Esophagus squamous epithelium (tissue), 5 donors: ENCODE measurements at regions not wholly inside any gene's neighbourhood (a gene's known extent, or its start where the extent isn't known, plus 50 kb on each side); places are given as distances from the start of the nearest gene placed in this dataset.
A peak's percentile ranks its signal among the peaks of the same experiment; 100 is the strongest.

Source experiments
- DNase-seq: peaks from one replicate; lab custom pipeline; 2025; lab: John Stamatoyannopoulos, UW
- H3K27ac ChIP-seq, 4 donors: fragments of 200-600 bp; sonication (generic); one replicate each; pipeline ENCODE4 v1.5.1; 2016 to 2019; ENCODE audit warnings: mild to moderate bottlenecking in 1 of 4
- H3K27me3 ChIP-seq, 4 donors: fragments of 200-600 bp; sonication (generic); 1 replicate in 3 of 4; 2 replicates in 1 of 4; pipeline versions ENCODE4 v1.5.1 to v1.6.0; 2017 to 2021; ENCODE audit warnings: antibody characterized with exemption in 1 of 4
- H3K36me3 ChIP-seq, 3 donors: fragments of 200-600 bp; sonication (generic); one replicate each; pipeline ENCODE4 v1.5.1; 2016 to 2019
- H3K4me1 ChIP-seq, 3 donors: fragments of 200-600 bp; sonication (generic); one replicate each; pipeline ENCODE4 v1.5.1; 2017 to 2019
- H3K4me3 ChIP-seq, 4 donors: fragments of 200-600 bp; sonication (generic); 1 replicate in 3 of 4; 2 replicates in 1 of 4; pipeline ENCODE4 v1.5.1; 2016 to 2019; ENCODE audit warnings: mild to moderate bottlenecking in 2 of 4, moderate library complexity in 1 of 4
- H3K9me3 ChIP-seq, 3 donors: fragments of 200-600 bp; sonication (generic); one replicate each; pipeline ENCODE4 v1.5.1; 2016 to 2019
- POLR2A ChIP-seq, 4 donors: fragments of 450-650 bp; IDR thresholded peaks; one replicate each; pipeline ENCODE4 v1.6.1; 2017; ENCODE audit warnings: antibody characterized with exemption in 4 of 4, mild to moderate bottlenecking in 4 of 4, moderate library complexity in 3 of 4
- WGBS, 2 donors: methylation state at CpG; one replicate each; pipeline ENCODE4 v1.1.5; 2018; 5-methylcytosine and 5-hydroxymethylcytosine counted together
- intact Hi-C: fragments of 100-400 bp; cut with DNase I; formaldehyde crosslinking; loops from one replicate; pipeline ENCODE4 v1.15.0; 2022
- small RNA-seq, 4 donors: library from RNA; depleted of rRNA; stranded (forward); fragments of <200 nt; gene quantifications; one replicate each; pipeline ENCODE3, GENCODE V24; 2016
- TF ChIP-seq, protein P1 (sequence below), 6 experiments: fragments of 450-650 bp in 4 of 6; fragments of 200-600 bp in 2 of 6; sonication (generic) in 2 of 6; IDR thresholded peaks; one replicate each; pipeline ENCODE4 v1.5.1; 2016 to 2019; ENCODE audit warnings: antibody characterized with exemption in 6 of 6, mild to moderate bottlenecking in 4 of 6, moderate library complexity in 4 of 6
- donor health status: DM: yes; HTN: yes; CAD: no.

DNA sequence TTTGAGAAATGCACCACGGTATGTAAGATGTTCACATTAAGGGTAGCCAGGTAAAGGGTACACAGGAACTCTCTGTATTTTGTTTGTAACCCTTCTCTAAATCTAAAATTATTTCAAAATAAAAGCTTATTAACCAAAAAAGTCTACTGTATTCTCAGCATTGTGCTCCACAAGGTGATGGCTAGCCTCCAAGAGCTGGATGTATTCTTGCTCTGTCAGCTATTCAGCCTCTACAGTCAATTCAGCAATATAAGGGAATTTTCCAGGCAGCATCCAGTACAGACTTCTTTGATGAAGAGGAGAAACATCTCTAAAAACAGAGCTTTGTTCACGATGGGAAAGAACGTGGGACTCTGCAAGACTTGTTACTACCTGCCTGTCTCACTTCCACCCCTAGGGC lies 63.5 kb upstream of the MAOA start:
- no peak for DNase-seq

DNA sequence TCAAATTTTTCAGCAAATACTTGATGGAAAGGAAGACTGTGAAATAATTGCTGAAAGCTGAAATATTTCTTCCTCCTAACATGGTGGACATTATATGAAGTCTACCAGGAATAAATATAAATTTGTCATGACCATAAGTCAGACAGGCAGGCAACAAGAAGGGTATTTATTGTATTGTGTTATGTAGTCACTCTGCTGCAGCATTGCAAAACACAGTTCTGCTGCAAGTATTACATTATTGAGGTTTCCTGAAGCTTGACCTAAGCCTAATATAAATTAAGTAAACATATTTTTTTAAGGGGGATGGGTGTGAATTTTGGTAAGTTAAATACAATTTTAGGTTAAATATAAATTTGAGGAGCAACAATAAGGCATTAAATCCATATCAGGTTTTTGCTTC lies 60.2 kb upstream of the MAOA start:
- Histone ChIP-seq H3K27me3 (no peaks in the 10 kb centered on the region), H3K4me3 (no peak overlapping the region), H3K4me1 (peaks cover 0 to 22% (median 4%) of the 10 kb centered on the region in 3 donors), H3K27ac (no peak overlapping the region), H3K36me3 (no peaks in the 10 kb centered on the region), H3K9me3 (no peaks in the 10 kb centered on the region)
- TF ChIP-seq, protein P1, sequence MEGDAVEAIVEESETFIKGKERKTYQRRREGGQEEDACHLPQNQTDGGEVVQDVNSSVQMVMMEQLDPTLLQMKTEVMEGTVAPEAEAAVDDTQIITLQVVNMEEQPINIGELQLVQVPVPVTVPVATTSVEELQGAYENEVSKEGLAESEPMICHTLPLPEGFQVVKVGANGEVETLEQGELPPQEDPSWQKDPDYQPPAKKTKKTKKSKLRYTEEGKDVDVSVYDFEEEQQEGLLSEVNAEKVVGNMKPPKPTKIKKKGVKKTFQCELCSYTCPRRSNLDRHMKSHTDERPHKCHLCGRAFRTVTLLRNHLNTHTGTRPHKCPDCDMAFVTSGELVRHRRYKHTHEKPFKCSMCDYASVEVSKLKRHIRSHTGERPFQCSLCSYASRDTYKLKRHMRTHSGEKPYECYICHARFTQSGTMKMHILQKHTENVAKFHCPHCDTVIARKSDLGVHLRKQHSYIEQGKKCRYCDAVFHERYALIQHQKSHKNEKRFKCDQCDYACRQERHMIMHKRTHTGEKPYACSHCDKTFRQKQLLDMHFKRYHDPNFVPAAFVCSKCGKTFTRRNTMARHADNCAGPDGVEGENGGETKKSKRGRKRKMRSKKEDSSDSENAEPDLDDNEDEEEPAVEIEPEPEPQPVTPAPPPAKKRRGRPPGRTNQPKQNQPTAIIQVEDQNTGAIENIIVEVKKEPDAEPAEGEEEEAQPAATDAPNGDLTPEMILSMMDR (IDR thresholded peaks at IDR 0.05), result no peak
- TF ChIP-seq POLR2A (IDR thresholded peaks at IDR 0.05), result no peak
- no peak for DNase-seq
- intact Hi-C loops, result no loop called here

More for the DNA sequence above, 63.5 kb upstream of the MAOA start:
- TF ChIP-seq, protein P1 (IDR thresholded peaks at IDR 0.05), result no peak
- no peak for TF ChIP-seq POLR2A (IDR thresholded peaks at IDR 0.05)
- Histone ChIP-seq H3K27me3 (no peaks in the 10 kb centered on the region), H3K4me1 (peaks cover 0 to 35% (median 9%) of the 10 kb centered on the region in 3 donors), H3K27ac (peak overlapping the region; percentile 54 to 80 (median 64)), H3K9me3 (no peaks in the 10 kb centered on the region), H3K4me3 (no peak overlapping the region), H3K36me3 (no peaks in the 10 kb centered on the region)
- WGBS, 2 donors, result 29 to 49% methylated on average over 3 of the region's 3 CpGs
- intact Hi-C loops, result no loop called here

DNA sequence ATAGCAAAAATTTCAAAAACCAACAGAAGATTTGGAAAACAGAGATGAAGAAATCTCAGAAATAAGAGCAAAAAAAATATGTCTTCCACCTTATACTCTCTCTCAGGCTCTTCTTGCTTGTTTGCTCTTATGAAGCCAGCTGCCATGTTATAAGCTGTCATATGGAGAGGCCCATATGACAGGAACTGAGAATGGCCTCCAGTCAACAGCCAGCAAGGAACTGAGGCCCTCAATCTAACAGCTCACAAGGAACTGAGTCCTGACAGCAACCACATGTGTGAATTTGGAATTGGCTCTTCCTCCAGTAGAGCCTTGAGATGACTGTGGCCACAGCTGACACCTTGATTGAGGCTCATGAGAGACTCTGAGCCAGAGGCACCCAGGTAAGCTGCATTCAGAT lies 51.3 kb upstream of the MAOA start:
- no peak for TF ChIP-seq POLR2A (IDR thresholded peaks at IDR 0.05)
- TF ChIP-seq, protein P1 (IDR thresholded peaks at IDR 0.05), result no peak
- Histone ChIP-seq H3K4me3 (no peak overlapping the region), H3K27ac (no peak overlapping the region), H3K27me3 (no peaks in the 10 kb centered on the region), H3K36me3 (no peaks in the 10 kb centered on the region), H3K9me3 (no peaks in the 10 kb centered on the region), H3K4me1 (no peaks in the 10 kb centered on the region)
- intact Hi-C loops, result no loop called here
- DNase-seq, result no peak

DNA sequence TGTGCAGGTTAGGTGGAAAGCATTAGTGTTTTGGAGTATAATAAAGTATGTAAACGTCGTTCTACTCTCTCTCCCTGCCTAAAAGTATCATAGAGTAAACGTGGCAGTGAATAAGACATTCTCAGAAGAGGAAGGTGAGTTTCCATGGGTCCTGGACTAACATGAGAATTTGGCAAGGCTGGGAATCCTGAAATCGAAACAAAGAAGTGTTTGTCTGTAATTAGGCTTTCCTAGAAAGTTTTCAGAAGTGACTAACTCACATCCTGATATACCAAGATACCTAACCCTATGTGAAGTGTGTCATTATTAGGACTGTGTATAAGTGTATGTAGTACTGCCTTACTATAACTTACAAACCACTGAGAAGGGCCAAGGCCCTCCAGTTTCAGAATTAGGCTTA lies 50.7 kb upstream of the MAOA start:
- no peak overlapping the region for H3K4me3 ChIP-seq
- no peaks in the 10 kb centered on the region for H3K9me3 ChIP-seq
- DNase-seq, result no peak
- intact Hi-C loops, result no loop called here
- no peaks in the 10 kb centered on the region for H3K4me1 ChIP-seq
- no peaks in the 10 kb centered on the region for H3K27me3 ChIP-seq
- WGBS, 2 donors, result 72 to 80% methylated on average over 3 to 4 of the region's 4 CpGs
- no peak overlapping the region for H3K27ac ChIP-seq
- TF ChIP-seq, protein P1 (IDR thresholded peaks at IDR 0.05), result no peak
- TF ChIP-seq POLR2A (IDR thresholded peaks at IDR 0.05), result no peak
- H3K36me3 ChIP-seq, result no peaks in the 10 kb centered on the region

Small RNA genes in the stretch of these regions (small RNA-seq; reads per million reads assigned to genes)
- 0 reads per million in 4 donors for gene AL451086.1
